ENCODE measurements at regions not wholly inside any gene's neighbourhood (a gene's known extent, or its start where the extent isn't known, plus 50 kb on each side); places are given as distances from the start of the nearest gene placed in this dataset.

- intact Hi-C loops (cut with micrococcal nuclease): no loop called here
- H3K36me3 Mint-ChIP-seq: no peaks in the 10 kb centered on the region
- H3K4me1 Mint-ChIP-seq (ENCODE audit: low read depth): no peaks in the 10 kb centered on the region
- H3K27me3 Mint-ChIP-seq: no peaks in the 10 kb centered on the region
- no peak overlapping the region for H3K27ac Mint-ChIP-seq
- no peak overlapping the region for H3K4me3 Mint-ChIP-seq
- POLR2A ChIA-PET: no interaction called here
- peaks cover 5% of the 10 kb centered on the region for H3K9me3 Mint-ChIP-seq
- DNase-seq: no peak
- CTCF ChIA-PET: interaction anchor here (0.9 kb wide), 1 partner anchor 48 kb away, joined by 3 read pairs; no protein-coding TSS in a partner anchor
These were observed 119.5 kb downstream of the PJA1 start for GRCh38 chrX:69045616-69046345.

GRCh38 chrX:69038816-69039215 lies 126.4 kb downstream of the PJA1 start:
- Mint-ChIP-seq H3K27me3 (no peaks in the 10 kb centered on the region), H3K9me3 (no peaks in the 10 kb centered on the region), H3K27ac (no peak overlapping the region), H3K4me1 (ENCODE audit: low read depth) (no peaks in the 10 kb centered on the region), H3K4me3 (no peak overlapping the region), H3K36me3 (no peaks in the 10 kb centered on the region)
- ChIA-PET CTCF (no interaction called here), POLR2A (no interaction called here)
- intact Hi-C loops (cut with micrococcal nuclease): no loop called here
- DNase-seq: no peak

DNA sequence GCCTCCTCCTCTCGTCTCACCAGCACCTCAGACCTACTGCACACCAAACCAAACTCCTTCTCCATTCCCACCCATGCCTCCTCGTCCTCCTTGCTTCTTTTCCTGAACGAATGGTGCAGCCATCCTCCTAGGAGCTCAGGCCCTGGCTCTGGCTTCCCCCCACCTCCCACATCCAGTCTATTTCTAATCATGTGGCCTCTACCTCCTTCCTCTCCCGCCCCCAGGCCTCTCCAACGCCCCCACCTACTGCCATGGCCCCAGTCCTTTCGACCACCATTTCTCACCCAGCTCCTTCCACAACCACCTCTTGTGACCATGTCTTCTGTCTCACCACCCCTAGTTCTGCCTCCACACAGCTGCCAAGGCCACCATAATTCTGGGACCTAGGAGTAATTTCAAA lies 127.1 kb downstream of the PJA1 start:
- Mint-ChIP-seq H3K4me1 (ENCODE audit: low read depth) (no peaks in the 10 kb centered on the region), H3K27me3 (no peaks in the 10 kb centered on the region), H3K36me3 (no peaks in the 10 kb centered on the region), H3K27ac (no peak overlapping the region), H3K4me3 (no peak overlapping the region), H3K9me3 (no peaks in the 10 kb centered on the region)
- ChIA-PET CTCF (no interaction called here), POLR2A (no interaction called here)
- intact Hi-C loops (cut with micrococcal nuclease): no loop called here
- no peak for DNase-seq

DNA sequence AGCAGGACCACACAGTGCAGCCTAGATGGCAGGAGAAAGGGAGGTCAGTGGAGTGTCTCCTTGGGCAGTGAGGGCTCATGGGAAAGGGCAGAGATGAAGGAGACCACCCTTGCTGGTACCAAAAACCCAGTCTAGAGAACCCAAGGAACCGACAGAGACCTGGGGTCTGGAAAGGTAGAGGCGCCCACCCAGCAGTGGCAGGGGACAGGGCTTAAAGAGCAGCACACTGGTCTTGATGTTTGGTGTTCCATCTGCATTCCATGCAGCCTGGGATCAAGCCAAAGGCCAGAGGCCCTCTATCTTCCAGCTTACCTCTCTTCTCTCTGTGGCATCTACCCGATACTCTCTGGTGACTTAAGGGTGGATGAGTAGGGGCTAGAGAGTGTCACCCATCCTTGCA lies 127.5 kb downstream of the PJA1 start:
- no peak for DNase-seq
- Mint-ChIP-seq H3K27me3 (no peaks in the 10 kb centered on the region), H3K27ac (no peak overlapping the region), H3K4me3 (no peak overlapping the region), H3K4me1 (ENCODE audit: low read depth) (no peaks in the 10 kb centered on the region), H3K36me3 (no peaks in the 10 kb centered on the region), H3K9me3 (no peaks in the 10 kb centered on the region)
- POLR2A ChIA-PET: no interaction called here
- intact Hi-C loops (cut with micrococcal nuclease): no loop called here
- CTCF ChIA-PET: no interaction called here

GRCh38 chrX:69036674-69037573 lies 128.3 kb downstream of the PJA1 start:
- Mint-ChIP-seq H3K27ac (no peak overlapping the region), H3K4me1 (ENCODE audit: low read depth) (no peaks in the 10 kb centered on the region), H3K4me3 (no peak overlapping the region), H3K36me3 (no peaks in the 10 kb centered on the region), H3K27me3 (no peaks in the 10 kb centered on the region), H3K9me3 (no peaks in the 10 kb centered on the region)
- no peak for DNase-seq
- ChIA-PET POLR2A (no interaction called here), CTCF (no interaction called here)
- intact Hi-C loops (cut with micrococcal nuclease): no loop called here

GRCh38 chrX:69034451-69034850 lies 130.8 kb downstream of the PJA1 start:
- no peaks in the 10 kb centered on the region for H3K36me3 Mint-ChIP-seq
- no peak overlapping the region for H3K27ac Mint-ChIP-seq
- CTCF ChIA-PET: no interaction called here
- H3K4me3 Mint-ChIP-seq: no peak overlapping the region
- no peaks in the 10 kb centered on the region for H3K27me3 Mint-ChIP-seq
- intact Hi-C loops (cut with micrococcal nuclease): no loop called here
- DNase-seq: no peak
- no peaks in the 10 kb centered on the region for H3K4me1 Mint-ChIP-seq (ENCODE audit: low read depth)
- no peaks in the 10 kb centered on the region for H3K9me3 Mint-ChIP-seq
- POLR2A ChIA-PET: no interaction called here

- intact Hi-C loops (cut with micrococcal nuclease): no loop called here
- H3K9me3 Mint-ChIP-seq: no peaks in the 10 kb centered on the region
- ChIA-PET POLR2A (no interaction called here), CTCF (no interaction called here)
- DNase-seq: no peak
- H3K4me1 Mint-ChIP-seq (ENCODE audit: low read depth): no peaks in the 10 kb centered on the region
- no peaks in the 10 kb centered on the region for H3K36me3 Mint-ChIP-seq
- H3K27me3 Mint-ChIP-seq: no peaks in the 10 kb centered on the region
- H3K4me3 Mint-ChIP-seq: no peak overlapping the region
- H3K27ac Mint-ChIP-seq: no peak overlapping the region
These were observed 131.3 kb downstream of the PJA1 start for GRCh38 chrX:69033936-69034335.

- no peak overlapping the region for H3K27ac Mint-ChIP-seq
- H3K4me1 Mint-ChIP-seq (ENCODE audit: low read depth): peaks cover 2% of the 10 kb centered on the region
- no peaks in the 10 kb centered on the region for H3K36me3 Mint-ChIP-seq
- no peak overlapping the region for H3K4me3 Mint-ChIP-seq
- CTCF ChIA-PET: no interaction called here
- no peaks in the 10 kb centered on the region for H3K9me3 Mint-ChIP-seq
- POLR2A ChIA-PET: no interaction called here
- H3K27me3 Mint-ChIP-seq: no peaks in the 10 kb centered on the region
- DNase-seq: no peak
- intact Hi-C loops (cut with micrococcal nuclease): no loop called here
These were observed 132.7 kb downstream of the PJA1 start for GRCh38 chrX:69032601-69033000.

DNA sequence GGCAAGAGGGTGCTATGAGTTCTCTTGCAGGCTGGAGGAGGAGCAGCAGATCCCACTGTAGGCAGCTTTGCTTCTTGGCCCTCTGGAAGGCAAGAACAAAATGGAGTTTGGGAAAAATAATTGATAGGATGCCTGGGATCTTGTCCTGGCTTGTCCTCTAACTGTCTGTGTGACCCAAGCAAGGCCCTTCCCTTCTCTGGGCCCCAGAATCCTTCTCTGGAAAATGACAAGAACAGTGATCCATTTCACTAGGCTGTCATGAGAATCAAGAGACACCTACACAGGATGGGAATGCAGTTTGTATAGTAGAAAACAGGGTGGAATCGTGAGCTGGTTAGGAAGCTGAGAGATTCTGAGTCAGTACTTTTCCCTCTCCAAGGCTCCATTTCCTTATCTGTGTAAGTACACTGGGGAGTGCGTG lies 133.3 kb downstream of the PJA1 start:
- Mint-ChIP-seq H3K27me3 (no peaks in the 10 kb centered on the region), H3K4me1 (ENCODE audit: low read depth) (peaks cover 2% of the 10 kb centered on the region), H3K4me3 (no peak overlapping the region), H3K36me3 (no peaks in the 10 kb centered on the region), H3K9me3 (no peaks in the 10 kb centered on the region), H3K27ac (no peak overlapping the region)
- intact Hi-C loops (cut with micrococcal nuclease): no loop called here
- ChIA-PET CTCF (no interaction called here), POLR2A (no interaction called here)
- DNase-seq: no peak

- Mint-ChIP-seq H3K36me3 (no peaks in the 10 kb centered on the region), H3K4me1 (ENCODE audit: low read depth) (peaks cover 2% of the 10 kb centered on the region), H3K27me3 (no peaks in the 10 kb centered on the region), H3K9me3 (no peaks in the 10 kb centered on the region), H3K4me3 (no peak overlapping the region), H3K27ac (no peak overlapping the region)
- intact Hi-C loops (cut with micrococcal nuclease): no loop called here
- POLR2A ChIA-PET: no interaction called here
- CTCF ChIA-PET: no interaction called here
- DNase-seq: no peak
These were observed 134.1 kb downstream of the PJA1 start for GRCh38 chrX:69031181-69031580.

DNA sequence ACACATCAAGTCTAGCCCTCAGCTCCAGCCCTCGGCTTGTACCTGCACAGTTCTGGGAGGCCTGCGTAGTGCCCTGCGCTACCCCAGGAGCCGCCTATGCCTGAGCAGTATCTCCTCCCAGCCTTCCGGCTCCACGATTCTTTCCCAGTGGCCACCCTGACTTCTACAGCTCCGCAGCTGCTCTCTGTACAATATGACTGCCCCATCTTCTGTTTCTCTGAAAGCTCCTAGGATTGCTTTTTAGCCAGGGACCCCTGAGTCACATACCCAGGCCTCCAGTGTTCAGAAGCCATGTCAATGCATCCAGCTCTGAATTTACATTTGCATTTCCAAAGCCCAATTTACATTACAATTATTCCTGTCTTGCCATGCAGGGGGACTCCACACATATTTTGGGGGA lies 135.5 kb downstream of the PJA1 start:
- POLR2A ChIA-PET: no interaction called here
- Mint-ChIP-seq H3K27ac (no peak overlapping the region), H3K4me1 (ENCODE audit: low read depth) (peaks cover 2% of the 10 kb centered on the region), H3K27me3 (no peaks in the 10 kb centered on the region), H3K4me3 (no peak overlapping the region), H3K9me3 (no peaks in the 10 kb centered on the region), H3K36me3 (no peaks in the 10 kb centered on the region)
- no peak for DNase-seq
- CTCF ChIA-PET: no interaction called here
- intact Hi-C loops (cut with micrococcal nuclease): no loop called here

DNA sequence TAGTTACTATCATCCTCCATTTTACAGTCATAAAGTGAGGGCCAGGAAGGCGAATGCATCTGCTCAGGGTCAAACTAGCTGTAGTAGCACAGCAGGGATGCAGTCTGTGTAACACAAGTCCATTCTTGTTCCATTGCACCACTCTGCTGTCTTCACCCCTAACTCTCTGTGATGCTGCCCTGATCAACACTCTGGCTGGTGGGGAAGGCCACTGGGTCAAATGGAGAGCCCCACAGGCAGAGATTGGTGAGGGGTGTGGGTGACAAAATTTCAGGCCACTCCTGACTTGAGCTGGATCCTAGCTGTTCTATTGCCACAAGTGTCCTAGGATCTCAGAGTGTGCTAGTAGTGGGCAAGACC lies 136.5 kb downstream of the PJA1 start:
- Mint-ChIP-seq H3K4me1 (ENCODE audit: low read depth) (peaks cover 2% of the 10 kb centered on the region), H3K27ac (no peak overlapping the region), H3K9me3 (no peaks in the 10 kb centered on the region), H3K36me3 (no peaks in the 10 kb centered on the region), H3K4me3 (no peak overlapping the region), H3K27me3 (no peaks in the 10 kb centered on the region)
- DNase-seq: no peak
- CTCF ChIA-PET: no interaction called here
- POLR2A ChIA-PET: no interaction called here
- intact Hi-C loops (cut with micrococcal nuclease): no loop called here
